ENCODE measurements at regions not wholly inside any gene's neighbourhood (a gene's known extent, or its start where the extent isn't known, plus 50 kb on each side); places are given as distances from the start of the nearest gene placed in this dataset.

GRCh38 chr2:81061016-81061415 is 756.5 kb upstream of the LRRTM1 start:
- peak; percentile 56; the same call in 2 of the 3 replicates for ATAC-seq (ENCODE audit: low read depth)
- H3K4me1 ChIP-seq (ENCODE audit: insufficient read depth, poor library complexity, severe bottlenecking), result no peaks in the 10 kb centered on the region

GRCh38 chr2:81050580-81051095 is 746.1 kb upstream of the LRRTM1 start:
- DNase-seq (ENCODE audit: low spot score) (no peak), ATAC-seq (ENCODE audit: low read depth) (no peak)
- Histone ChIP-seq H3K36me3 (ENCODE audit: low read depth) (no peaks in the 10 kb centered on the region), H3K4me3 (ENCODE audit: severe bottlenecking) (no peak overlapping the region), H3K4me1 (ENCODE audit: insufficient read depth, poor library complexity, severe bottlenecking) (no peaks in the 10 kb centered on the region), H3K27me3 (ENCODE audit: insufficient read depth, poor library complexity, severe bottlenecking) (no peaks in the 10 kb centered on the region), H3K27ac (ENCODE audit: poor library complexity, severe bottlenecking) (no peak overlapping the region), H3K9me3 (ENCODE audit: severe bottlenecking) (no peaks in the 10 kb centered on the region)
- no peak for TF ChIP-seq CTCF (IDR thresholded peaks at IDR 0.05; ENCODE audit: poor library complexity, severe bottlenecking)

More at GRCh38 chr2:81061016-81061415, 756.5 kb upstream of the LRRTM1 start:
- Histone ChIP-seq H3K27me3 (ENCODE audit: insufficient read depth, poor library complexity, severe bottlenecking) (no peaks in the 10 kb centered on the region), H3K4me3 (ENCODE audit: severe bottlenecking) (no peak overlapping the region), H3K9me3 (ENCODE audit: severe bottlenecking) (peaks cover 3% of the 10 kb centered on the region), H3K36me3 (ENCODE audit: low read depth) (no peaks in the 10 kb centered on the region), H3K27ac (ENCODE audit: poor library complexity, severe bottlenecking) (no peak overlapping the region)
- no peak for TF ChIP-seq CTCF (IDR thresholded peaks at IDR 0.05; ENCODE audit: poor library complexity, severe bottlenecking)
- no peak for DNase-seq (ENCODE audit: low spot score)

- no peak for DNase-seq (ENCODE audit: low spot score)
- Histone ChIP-seq H3K9me3 (ENCODE audit: severe bottlenecking) (no peaks in the 10 kb centered on the region), H3K27ac (ENCODE audit: poor library complexity, severe bottlenecking) (no peak overlapping the region), H3K27me3 (ENCODE audit: insufficient read depth, poor library complexity, severe bottlenecking) (no peaks in the 10 kb centered on the region), H3K36me3 (ENCODE audit: low read depth) (no peaks in the 10 kb centered on the region), H3K4me1 (ENCODE audit: insufficient read depth, poor library complexity, severe bottlenecking) (no peaks in the 10 kb centered on the region), H3K4me3 (ENCODE audit: severe bottlenecking) (no peak overlapping the region)
- no peak for ATAC-seq (ENCODE audit: low read depth)
- TF ChIP-seq CTCF (IDR thresholded peaks at IDR 0.05; ENCODE audit: poor library complexity, severe bottlenecking), result no peak
Measured at GRCh38 chr2:81043681-81044080, 739.1 kb upstream of the LRRTM1 start.

GRCh38 chr2:81007104-81007503 is 702.6 kb upstream of the LRRTM1 start:
- ATAC-seq (ENCODE audit: low read depth) (no peak), DNase-seq (ENCODE audit: low spot score) (no peak)
- Histone ChIP-seq H3K4me3 (ENCODE audit: severe bottlenecking) (no peak overlapping the region), H3K36me3 (ENCODE audit: low read depth) (no peaks in the 10 kb centered on the region), H3K9me3 (ENCODE audit: severe bottlenecking) (no peaks in the 10 kb centered on the region), H3K4me1 (ENCODE audit: insufficient read depth, poor library complexity, severe bottlenecking) (no peaks in the 10 kb centered on the region), H3K27me3 (ENCODE audit: insufficient read depth, poor library complexity, severe bottlenecking) (no peaks in the 10 kb centered on the region), H3K27ac (ENCODE audit: poor library complexity, severe bottlenecking) (no peak overlapping the region)
- TF ChIP-seq CTCF (IDR thresholded peaks at IDR 0.05; ENCODE audit: poor library complexity, severe bottlenecking), result peak; percentile 30

- Histone ChIP-seq H3K27ac (ENCODE audit: poor library complexity, severe bottlenecking) (no peak overlapping the region), H3K4me1 (ENCODE audit: insufficient read depth, poor library complexity, severe bottlenecking) (no peaks in the 10 kb centered on the region), H3K9me3 (ENCODE audit: severe bottlenecking) (no peaks in the 10 kb centered on the region), H3K4me3 (ENCODE audit: severe bottlenecking) (no peak overlapping the region), H3K36me3 (ENCODE audit: low read depth) (no peaks in the 10 kb centered on the region), H3K27me3 (ENCODE audit: insufficient read depth, poor library complexity, severe bottlenecking) (no peaks in the 10 kb centered on the region)
- ATAC-seq (ENCODE audit: low read depth) (no peak), DNase-seq (ENCODE audit: low spot score) (no peak)
- no peak for TF ChIP-seq CTCF (IDR thresholded peaks at IDR 0.05; ENCODE audit: poor library complexity, severe bottlenecking)
Measured at GRCh38 chr2:81002906-81003305, 698.4 kb upstream of the LRRTM1 start.

Data from RWPE2 (cell line).